GM13976 (cell line): ENCODE measurements at regions not wholly inside any gene's neighbourhood (a gene's known extent, or its start where the extent isn't known, plus 50 kb on each side); places are given as distances from the start of the nearest gene placed in this dataset.

ENCODE experiments used
- DNase-seq: peaks from one replicate; pipeline ENCODE4 v3.0.0; 2012; ENCODE audit warnings: low spot score
- in situ Hi-C: fragments of 300-500 bp; cut with MboI; formaldehyde crosslinking; loops from one replicate; pipeline ENCODE4 v1.12.0; 2022; ENCODE audit warnings: low sequenced_read_pairs, mixed read lengths, inconsistent platforms; ENCODE audit not compliant: unreplicated experiment
- TF ChIP-seq, protein P1 (sequence below): IDR thresholded peaks from 2 replicates; pipeline ENCODE4 v1.5.1; 2012; ENCODE audit warnings: borderline replicate concordance, mild to moderate bottlenecking; ENCODE audit not compliant: insufficient read depth; ENCODE audit errors: extremely low read depth, missing control alignments, control extremely low read depth

- TF ChIP-seq, protein P1, sequence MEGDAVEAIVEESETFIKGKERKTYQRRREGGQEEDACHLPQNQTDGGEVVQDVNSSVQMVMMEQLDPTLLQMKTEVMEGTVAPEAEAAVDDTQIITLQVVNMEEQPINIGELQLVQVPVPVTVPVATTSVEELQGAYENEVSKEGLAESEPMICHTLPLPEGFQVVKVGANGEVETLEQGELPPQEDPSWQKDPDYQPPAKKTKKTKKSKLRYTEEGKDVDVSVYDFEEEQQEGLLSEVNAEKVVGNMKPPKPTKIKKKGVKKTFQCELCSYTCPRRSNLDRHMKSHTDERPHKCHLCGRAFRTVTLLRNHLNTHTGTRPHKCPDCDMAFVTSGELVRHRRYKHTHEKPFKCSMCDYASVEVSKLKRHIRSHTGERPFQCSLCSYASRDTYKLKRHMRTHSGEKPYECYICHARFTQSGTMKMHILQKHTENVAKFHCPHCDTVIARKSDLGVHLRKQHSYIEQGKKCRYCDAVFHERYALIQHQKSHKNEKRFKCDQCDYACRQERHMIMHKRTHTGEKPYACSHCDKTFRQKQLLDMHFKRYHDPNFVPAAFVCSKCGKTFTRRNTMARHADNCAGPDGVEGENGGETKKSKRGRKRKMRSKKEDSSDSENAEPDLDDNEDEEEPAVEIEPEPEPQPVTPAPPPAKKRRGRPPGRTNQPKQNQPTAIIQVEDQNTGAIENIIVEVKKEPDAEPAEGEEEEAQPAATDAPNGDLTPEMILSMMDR: no peak
- DNase-seq: no peak
- in situ Hi-C loops: no loop called here
These were observed 231.5 kb downstream of the HAO1 start for GRCh38 chr20:7708782-7709181.

- no peak for DNase-seq
- TF ChIP-seq, protein P1: no peak
- in situ Hi-C loops: no loop called here
These were observed 229.8 kb downstream of the HAO1 start for GRCh38 chr20:7710440-7710839.

GRCh38 chr20:7712661-7713060 is 227.6 kb downstream of the HAO1 start:
- DNase-seq: no peak
- TF ChIP-seq, protein P1: no peak
- in situ Hi-C loops: no loop called here

DNA sequence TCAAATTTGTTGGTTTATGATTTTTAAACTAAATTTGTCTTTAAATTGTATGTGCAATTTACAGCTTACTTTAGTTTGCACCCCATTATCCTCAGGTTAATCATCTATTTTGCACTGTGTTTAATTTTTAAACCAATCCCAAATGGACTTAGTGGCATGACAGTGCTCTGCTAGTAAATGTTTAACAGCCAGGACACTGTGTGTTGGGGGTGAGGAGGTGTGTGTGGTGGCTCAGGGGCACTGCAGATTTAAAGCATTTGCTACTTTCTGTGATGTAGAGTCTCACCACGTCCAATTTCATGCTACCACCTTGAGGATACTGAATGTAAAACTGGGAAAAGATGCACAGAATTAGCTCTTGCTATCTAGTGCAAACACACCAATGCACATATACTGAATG is 225.7 kb downstream of the HAO1 start:
- in situ Hi-C loops: no loop called here
- TF ChIP-seq, protein P1: no peak
- no peak for DNase-seq

- TF ChIP-seq, protein P1: no peak
- no peak for DNase-seq
- in situ Hi-C loops: no loop called here
These were observed 223.8 kb downstream of the HAO1 start for GRCh38 chr20:7716286-7716972.

DNA sequence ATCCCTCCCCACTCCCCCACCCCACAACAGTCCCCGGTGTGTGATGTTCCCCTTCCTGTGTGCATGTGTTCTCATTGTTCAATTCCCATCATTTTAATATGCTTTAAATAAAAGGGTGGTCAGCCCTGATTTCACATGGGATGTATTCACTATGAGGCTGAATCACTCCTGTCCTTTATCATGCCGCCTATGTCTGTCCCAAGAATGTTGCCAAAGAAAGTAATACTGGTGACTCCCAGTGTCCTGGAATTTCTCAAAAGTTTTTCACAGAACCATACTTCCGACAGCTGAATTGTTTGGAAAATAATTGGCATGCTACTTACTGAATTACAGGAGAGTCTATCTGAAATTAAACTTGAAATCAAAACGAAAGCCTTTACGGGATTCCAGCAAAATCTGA is 217.7 kb downstream of the HAO1 start:
- in situ Hi-C loops: no loop called here
- no peak for DNase-seq
- TF ChIP-seq, protein P1: no peak
